CD14-positive monocyte (primary cell): ENCODE measurements at regions not wholly inside any gene's neighbourhood (a gene's known extent, or its start where the extent isn't known, plus 50 kb on each side); places are given as distances from the start of the nearest gene placed in this dataset.

Source experiments
- DNase-seq, 3 donors: peaks; one replicate each; pipeline ENCODE4 v3.0.0-alpha.2; 2011 to 2022
- H2AFZ ChIP-seq: 2 replicates; pipeline ENCODE4 v1.6.0; 2012; ENCODE audit warnings: mild to moderate bottlenecking, low read depth, low read length, inconsistent platforms; ENCODE audit not compliant: insufficient read depth, poor library complexity, severe bottlenecking
- H3K27ac ChIP-seq, 2 donors: 1 replicate in 1 of 2; 2 replicates in 1 of 2; pipeline ENCODE4 v1.5.1; 2012 to 2013; ENCODE audit warnings: low read length in 2 of 2, control low read depth in 1 of 2, inconsistent platforms in 1 of 2, low read depth in 1 of 2, mild to moderate bottlenecking in 1 of 2
- H3K27me3 ChIP-seq, 2 donors: one replicate each; pipeline versions ENCODE4 v1.6.0 to v1.6.1; 2011 to 2013; ENCODE audit warnings: low read length in 2 of 2; ENCODE audit not compliant: control insufficient read depth in 2 of 2, insufficient read depth in 2 of 2
- H3K36me3 ChIP-seq, 2 donors: replicated peaks in 1 of 2; 1 replicate in 1 of 2; 2 replicates in 1 of 2; pipeline versions ENCODE4 v1.5.1 to v1.6.1; 2012 to 2013; ENCODE audit warnings: low read length in 2 of 2, control low read depth in 1 of 2, inconsistent platforms in 1 of 2, mild to moderate bottlenecking in 1 of 2; ENCODE audit not compliant: insufficient read depth in 2 of 2, control insufficient read depth in 1 of 2
- H3K4me1 ChIP-seq, 2 donors: 1 replicate in 1 of 2; 2 replicates in 1 of 2; pipeline versions ENCODE4 v1.5.1 to v1.6.1; 2012 to 2013; ENCODE audit warnings: low read length in 2 of 2, control low read depth in 1 of 2, inconsistent platforms in 1 of 2, mild to moderate bottlenecking in 1 of 2, moderate library complexity in 1 of 2; ENCODE audit not compliant: insufficient read depth in 2 of 2, control insufficient read depth in 1 of 2
- H3K4me2 ChIP-seq: replicated peaks from 2 replicates; pipeline ENCODE3; 2012; ENCODE audit warnings: low read length, moderate library complexity, mild to moderate bottlenecking; ENCODE audit not compliant: poor library complexity, severe bottlenecking; ENCODE audit errors: extremely low read depth
- H3K4me3 ChIP-seq, 3 experiments: fragments of 200-600 bp in 1 of 3; sonication (generic) in 1 of 3; replicated peaks in 1 of 3; 1 replicate in 2 of 3; 2 replicates in 1 of 3; pipeline ENCODE4 v1.5.1; 2011 to 2013; ENCODE audit warnings: low read length in 3 of 3, mild to moderate bottlenecking in 3 of 3, control low read depth in 2 of 3, low read depth in 2 of 3, inconsistent platforms in 1 of 3, moderate library complexity in 1 of 3
- H3K79me2 ChIP-seq: 2 replicates; pipeline ENCODE4 v1.6.0; 2012; ENCODE audit warnings: mild to moderate bottlenecking, control low read depth, inconsistent platforms, low read length, moderate library complexity; ENCODE audit not compliant: insufficient read depth
- H3K9ac ChIP-seq: 2 replicates; pipeline ENCODE4 v1.6.0; 2017; ENCODE audit warnings: low read length, mild to moderate bottlenecking; ENCODE audit not compliant: insufficient read depth, poor library complexity, severe bottlenecking
- H3K9me3 ChIP-seq, 2 donors: replicated peaks in 1 of 2; 1 replicate in 1 of 2; 2 replicates in 1 of 2; pipeline versions ENCODE4 v1.5.1 to v1.6.1; 2012 to 2013; ENCODE audit warnings: low read length in 2 of 2, control low read depth in 1 of 2; ENCODE audit not compliant: control insufficient read depth in 1 of 2, insufficient read depth in 1 of 2
- H4K20me1 ChIP-seq: 2 replicates; pipeline ENCODE4 v1.6.0; 2012; ENCODE audit warnings: mild to moderate bottlenecking, low read length, control low read depth, moderate library complexity; ENCODE audit not compliant: insufficient read depth
- H3K27ac Mint-ChIP-seq, 7 donors: one replicate each; pipeline ENCODE4 v1.8.0; 2020; ENCODE audit warnings: mild to moderate bottlenecking in 7 of 7, mixed read lengths in 7 of 7, moderate library complexity in 6 of 7, inconsistent platforms in 2 of 7
- H3K27me3 Mint-ChIP-seq, 3 donors: one replicate each; pipeline ENCODE4 v1.8.0; 2021 to 2022; ENCODE audit warnings: low read depth in 3 of 3, mild to moderate bottlenecking in 3 of 3, mixed read lengths in 3 of 3, moderate library complexity in 3 of 3, inconsistent platforms in 1 of 3
- H3K36me3 Mint-ChIP-seq, 2 donors: one replicate each; pipeline ENCODE4 v1.8.0; 2020; ENCODE audit warnings: mixed read lengths in 2 of 2, inconsistent platforms in 1 of 2, mild to moderate bottlenecking in 1 of 2
- H3K4me1 Mint-ChIP-seq: one replicate; pipeline ENCODE4 v1.8.0; 2020; ENCODE audit warnings: mild to moderate bottlenecking, mixed read lengths
- H3K4me3 Mint-ChIP-seq, 2 donors: one replicate each; pipeline ENCODE4 v1.8.0; 2020; ENCODE audit warnings: mild to moderate bottlenecking in 2 of 2, mixed read lengths in 2 of 2, moderate library complexity in 1 of 2
- H3K9me3 Mint-ChIP-seq, 7 donors: one replicate each; pipeline ENCODE4 v1.8.0; 2020 to 2022; ENCODE audit warnings: mixed read lengths in 7 of 7, mild to moderate bottlenecking in 6 of 7, moderate library complexity in 6 of 7, inconsistent platforms in 2 of 7
- WGBS: methylation state at CpG from one replicate; pipeline ENCODE4 v1.1.5; 2013; ENCODE audit warnings: missing lambda C conversion rate; ENCODE audit not compliant: insufficient coverage; 5-methylcytosine and 5-hydroxymethylcytosine counted together
- intact Hi-C, 2 donors: fragments of 100-400 bp; cut with micrococcal nuclease; formaldehyde crosslinking; loops; one replicate each; pipeline versions ENCODE4 v1.15.0 to v1.15.1; 2023
- TF ChIP-seq, protein P1 (sequence below): fragments of 200-600 bp; IDR thresholded peaks from one replicate; pipeline ENCODE4 v1.8.0; 2022; ENCODE audit warnings: antibody characterized with exemption, mild to moderate bottlenecking

DNA sequence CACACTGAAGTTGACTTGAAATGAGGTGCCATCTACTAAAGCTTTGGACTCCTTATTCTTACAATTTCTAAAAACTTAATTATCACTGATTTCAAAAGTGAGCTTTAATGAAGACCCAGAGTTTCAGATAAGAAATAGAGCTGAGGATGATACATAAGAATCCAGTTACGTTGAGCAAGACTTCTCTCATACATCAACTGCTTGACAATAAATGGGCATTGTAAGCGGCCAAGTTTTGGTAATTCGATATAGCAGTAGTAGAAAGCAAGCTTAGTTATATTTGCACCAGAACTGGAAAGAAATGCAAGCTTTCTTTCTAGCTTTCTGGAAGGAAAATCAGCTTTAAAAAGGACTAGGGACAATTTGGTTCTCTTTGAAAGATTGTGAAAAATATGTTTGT is 1359.6 kb downstream of the FSCB start:
- Histone ChIP-seq H2AFZ (no peak overlapping the region), H3K4me2 (no peak overlapping the region), H4K20me1 (no peaks in the 10 kb centered on the region), H3K4me1 (no peaks in the 10 kb centered on the region), H3K27ac (no peak overlapping the region), H3K36me3 (no peaks in the 10 kb centered on the region), H3K4me3 (no peak overlapping the region), H3K9me3 (no peaks in the 10 kb centered on the region), H3K27me3 (no peaks in the 10 kb centered on the region), H3K9ac (no peak overlapping the region), H3K79me2 (no peaks in the 10 kb centered on the region)
- Mint-ChIP-seq H3K9me3 (peaks cover 0 to 3% (median 0%) of the 10 kb centered on the region in 7 donors), H3K36me3 (no peaks in the 10 kb centered on the region), H3K4me1 (no peaks in the 10 kb centered on the region), H3K27me3 (no peaks in the 10 kb centered on the region), H3K27ac (no peak overlapping the region), H3K4me3 (no peak overlapping the region)
- intact Hi-C loops = no loop called here
- TF ChIP-seq, protein P1, sequence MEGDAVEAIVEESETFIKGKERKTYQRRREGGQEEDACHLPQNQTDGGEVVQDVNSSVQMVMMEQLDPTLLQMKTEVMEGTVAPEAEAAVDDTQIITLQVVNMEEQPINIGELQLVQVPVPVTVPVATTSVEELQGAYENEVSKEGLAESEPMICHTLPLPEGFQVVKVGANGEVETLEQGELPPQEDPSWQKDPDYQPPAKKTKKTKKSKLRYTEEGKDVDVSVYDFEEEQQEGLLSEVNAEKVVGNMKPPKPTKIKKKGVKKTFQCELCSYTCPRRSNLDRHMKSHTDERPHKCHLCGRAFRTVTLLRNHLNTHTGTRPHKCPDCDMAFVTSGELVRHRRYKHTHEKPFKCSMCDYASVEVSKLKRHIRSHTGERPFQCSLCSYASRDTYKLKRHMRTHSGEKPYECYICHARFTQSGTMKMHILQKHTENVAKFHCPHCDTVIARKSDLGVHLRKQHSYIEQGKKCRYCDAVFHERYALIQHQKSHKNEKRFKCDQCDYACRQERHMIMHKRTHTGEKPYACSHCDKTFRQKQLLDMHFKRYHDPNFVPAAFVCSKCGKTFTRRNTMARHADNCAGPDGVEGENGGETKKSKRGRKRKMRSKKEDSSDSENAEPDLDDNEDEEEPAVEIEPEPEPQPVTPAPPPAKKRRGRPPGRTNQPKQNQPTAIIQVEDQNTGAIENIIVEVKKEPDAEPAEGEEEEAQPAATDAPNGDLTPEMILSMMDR = no peak
- no CpG with 5 or more reads among the region's 3 CpGs for WGBS
- DNase-seq = no peak

DNA sequence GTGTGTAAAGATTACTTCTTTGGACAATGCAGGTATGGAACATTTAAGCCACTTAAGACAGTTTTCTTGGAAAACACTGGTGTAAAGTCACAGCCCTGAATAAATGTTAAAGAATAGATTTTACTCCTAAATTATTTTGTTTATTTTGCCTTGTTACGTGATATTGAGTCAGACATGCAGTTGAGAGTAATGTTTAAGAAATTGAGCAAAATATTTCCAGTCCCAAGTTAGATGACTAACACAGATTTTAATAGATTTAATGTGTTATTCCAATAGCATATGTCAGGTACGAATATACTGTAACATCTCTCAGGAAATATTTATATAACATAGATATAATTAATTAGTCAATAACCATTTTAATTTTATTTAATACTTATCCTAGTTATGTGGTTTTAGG is 1361.7 kb downstream of the FSCB start:
- intact Hi-C loops = no loop called here
- Mint-ChIP-seq H3K4me1 (no peaks in the 10 kb centered on the region), H3K27me3 (no peaks in the 10 kb centered on the region), H3K27ac (no peak overlapping the region), H3K4me3 (no peak overlapping the region), H3K9me3 (peaks cover 2 to 8% (median 4%) of the 10 kb centered on the region in 7 donors), H3K36me3 (no peaks in the 10 kb centered on the region)
- Histone ChIP-seq H3K4me3 (no peak overlapping the region), H3K4me2 (no peak overlapping the region), H3K4me1 (no peaks in the 10 kb centered on the region), H3K27ac (no peak overlapping the region), H2AFZ (no peak overlapping the region), H3K79me2 (no peaks in the 10 kb centered on the region), H4K20me1 (no peaks in the 10 kb centered on the region), H3K9ac (no peak overlapping the region), H3K36me3 (no peaks in the 10 kb centered on the region), H3K27me3 (no peaks in the 10 kb centered on the region), H3K9me3 (peaks cover 0 to 8% of the 10 kb centered on the region in 2 donors)
- no peak for DNase-seq
- no CpG with 5 or more reads among the region's 2 CpGs for WGBS
- TF ChIP-seq, protein P1 = no peak
